ENCODE measurements at regions not wholly inside any gene's neighbourhood (a gene's known extent, or its start where the extent isn't known, plus 50 kb on each side); places are given as distances from the start of the nearest gene placed in this dataset.

DNA sequence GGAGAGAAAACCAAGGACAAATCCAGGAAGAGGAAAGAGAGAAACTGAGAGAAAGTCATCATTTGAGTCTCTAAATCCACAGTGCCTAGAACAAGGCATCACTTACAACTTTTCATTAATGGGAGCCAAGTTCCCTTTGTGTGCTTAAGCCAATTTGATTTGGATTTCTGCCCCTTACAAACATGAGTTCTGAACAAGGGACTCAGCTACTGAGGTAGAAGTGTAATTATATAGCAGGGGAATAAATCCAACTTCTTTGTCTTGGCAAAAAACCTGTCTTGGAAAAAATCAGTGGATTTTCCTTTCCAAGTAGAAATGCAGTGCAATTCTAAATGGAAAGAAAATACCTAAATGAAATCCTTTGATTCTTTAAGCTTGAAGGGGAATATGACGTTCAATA, 307.2 kb upstream of the CNTN3 start:
- TF ChIP-seq, protein P1, sequence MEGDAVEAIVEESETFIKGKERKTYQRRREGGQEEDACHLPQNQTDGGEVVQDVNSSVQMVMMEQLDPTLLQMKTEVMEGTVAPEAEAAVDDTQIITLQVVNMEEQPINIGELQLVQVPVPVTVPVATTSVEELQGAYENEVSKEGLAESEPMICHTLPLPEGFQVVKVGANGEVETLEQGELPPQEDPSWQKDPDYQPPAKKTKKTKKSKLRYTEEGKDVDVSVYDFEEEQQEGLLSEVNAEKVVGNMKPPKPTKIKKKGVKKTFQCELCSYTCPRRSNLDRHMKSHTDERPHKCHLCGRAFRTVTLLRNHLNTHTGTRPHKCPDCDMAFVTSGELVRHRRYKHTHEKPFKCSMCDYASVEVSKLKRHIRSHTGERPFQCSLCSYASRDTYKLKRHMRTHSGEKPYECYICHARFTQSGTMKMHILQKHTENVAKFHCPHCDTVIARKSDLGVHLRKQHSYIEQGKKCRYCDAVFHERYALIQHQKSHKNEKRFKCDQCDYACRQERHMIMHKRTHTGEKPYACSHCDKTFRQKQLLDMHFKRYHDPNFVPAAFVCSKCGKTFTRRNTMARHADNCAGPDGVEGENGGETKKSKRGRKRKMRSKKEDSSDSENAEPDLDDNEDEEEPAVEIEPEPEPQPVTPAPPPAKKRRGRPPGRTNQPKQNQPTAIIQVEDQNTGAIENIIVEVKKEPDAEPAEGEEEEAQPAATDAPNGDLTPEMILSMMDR (IDR thresholded peaks at IDR 0.05; ENCODE audit: unreplicated experiment) = no peak
- DNase-seq (ENCODE audit: low spot score in 2 of 2, unreplicated experiment in 2 of 2) = no peak
- Mint-ChIP-seq H3K4me1 (no peaks in the 10 kb centered on the region), H3K27ac (no peak overlapping the region), H3K9me3 (no peaks in the 10 kb centered on the region), H3K4me3 (no peak overlapping the region), H3K36me3 (no peaks in the 10 kb centered on the region), H3K27me3 (ENCODE audit: low read depth) (peaks cover 28% of the 10 kb centered on the region)

DNA sequence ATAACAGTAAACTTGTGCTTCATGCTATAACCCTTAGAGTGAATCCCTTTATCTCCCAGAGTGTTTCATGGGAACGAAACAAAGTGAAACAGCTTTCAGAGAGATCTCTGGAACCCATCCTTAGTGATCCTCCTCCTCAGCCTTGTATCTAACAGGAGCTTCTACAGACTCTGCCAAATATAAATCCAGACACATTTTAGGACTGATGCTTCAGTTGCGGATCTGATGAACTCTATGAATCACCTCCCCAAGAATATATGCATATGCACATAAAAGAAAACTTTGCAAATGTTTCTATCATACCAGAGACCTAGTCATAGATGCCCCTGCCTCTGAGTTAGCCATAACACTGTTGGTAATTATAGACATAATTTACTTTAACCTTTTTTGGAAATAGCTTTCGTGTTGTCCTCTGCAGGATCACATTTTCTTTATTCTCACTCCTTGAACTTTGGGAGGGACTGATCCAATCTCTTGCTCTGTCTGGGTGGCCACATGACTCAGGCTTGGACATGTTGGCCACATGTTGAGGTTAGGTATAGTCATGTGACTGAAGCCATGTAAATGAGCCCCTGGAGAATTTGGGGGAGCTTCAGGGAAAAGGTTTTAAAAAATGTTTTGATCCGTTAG, 306.4 kb upstream of the CNTN3 start:
- DNase-seq (ENCODE audit: low spot score in 2 of 2, unreplicated experiment in 2 of 2) = no peak
- no peaks in the 10 kb centered on the region for H3K4me1 Mint-ChIP-seq
- no peaks in the 10 kb centered on the region for H3K36me3 Mint-ChIP-seq
- no peak overlapping the region for H3K4me3 Mint-ChIP-seq
- TF ChIP-seq, protein P1 (IDR thresholded peaks at IDR 0.05; ENCODE audit: unreplicated experiment) = no peak
- H3K9me3 Mint-ChIP-seq = no peaks in the 10 kb centered on the region
- peaks cover 32% of the 10 kb centered on the region for H3K27me3 Mint-ChIP-seq (ENCODE audit: low read depth)
- no peak overlapping the region for H3K27ac Mint-ChIP-seq

GRCh38 chr3:74916696-74917095, 302.2 kb upstream of the CNTN3 start:
- Mint-ChIP-seq H3K27me3 (ENCODE audit: low read depth) (peaks cover 37% of the 10 kb centered on the region), H3K27ac (no peak overlapping the region), H3K9me3 (no peaks in the 10 kb centered on the region)

GRCh38 chr3:74906181-74906580, 291.7 kb upstream of the CNTN3 start:
- TF ChIP-seq, protein P1 (IDR thresholded peaks at IDR 0.05; ENCODE audit: unreplicated experiment) = no peak
- DNase-seq (ENCODE audit: low spot score in 2 of 2, unreplicated experiment in 2 of 2) = no peak

More at GRCh38 chr3:74916696-74917095, 302.2 kb upstream of the CNTN3 start:
- H3K36me3 Mint-ChIP-seq = no peaks in the 10 kb centered on the region
- no peak overlapping the region for H3K4me3 Mint-ChIP-seq
- H3K4me1 Mint-ChIP-seq = no peaks in the 10 kb centered on the region
- DNase-seq (ENCODE audit: low spot score in 2 of 2, unreplicated experiment in 2 of 2) = no peak
- TF ChIP-seq, protein P1 (IDR thresholded peaks at IDR 0.05; ENCODE audit: unreplicated experiment) = no peak

DNA sequence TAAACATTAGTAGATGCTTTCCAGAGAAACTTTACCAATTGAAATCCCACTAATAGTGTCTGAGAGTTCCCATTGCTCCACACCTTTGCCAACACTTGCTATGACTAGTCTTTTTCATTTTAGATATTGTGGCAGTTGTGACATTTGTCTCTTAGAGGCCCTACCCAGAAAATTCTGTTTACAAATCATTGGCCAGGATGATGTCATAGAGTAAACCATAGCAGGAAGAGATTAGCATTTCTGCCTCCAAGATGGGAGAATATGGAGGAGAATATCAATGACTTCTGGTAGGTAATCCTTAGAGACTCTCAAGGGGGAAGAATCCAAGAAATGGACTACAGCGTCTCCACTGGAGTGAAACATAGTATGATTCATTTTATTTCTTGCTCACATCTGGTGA, 291.0 kb upstream of the CNTN3 start:
- no peak overlapping the region for H3K27ac Mint-ChIP-seq
- no peaks in the 10 kb centered on the region for H3K36me3 Mint-ChIP-seq
- no peak overlapping the region for H3K4me3 Mint-ChIP-seq
- no peaks in the 10 kb centered on the region for H3K4me1 Mint-ChIP-seq
- H3K9me3 Mint-ChIP-seq = peaks cover 7% of the 10 kb centered on the region
- H3K27me3 Mint-ChIP-seq (ENCODE audit: low read depth) = no peaks in the 10 kb centered on the region
- TF ChIP-seq, protein P1 (IDR thresholded peaks at IDR 0.05; ENCODE audit: unreplicated experiment) = no peak
- no peak for DNase-seq (ENCODE audit: low spot score in 2 of 2, unreplicated experiment in 2 of 2)

More at GRCh38 chr3:74906181-74906580, 291.7 kb upstream of the CNTN3 start:
- H3K4me1 Mint-ChIP-seq = no peaks in the 10 kb centered on the region
- no peaks in the 10 kb centered on the region for H3K27me3 Mint-ChIP-seq (ENCODE audit: low read depth)
- H3K9me3 Mint-ChIP-seq = peaks cover 7% of the 10 kb centered on the region
- H3K36me3 Mint-ChIP-seq = no peaks in the 10 kb centered on the region
- no peak overlapping the region for H3K27ac Mint-ChIP-seq
- no peak overlapping the region for H3K4me3 Mint-ChIP-seq

Data from mesothelial cell of epicardium (in vitro differentiated cells).